Kidney (tissue), 13 donors: ENCODE measurements at regions not wholly inside any gene's neighbourhood (a gene's known extent, or its start where the extent isn't known, plus 50 kb on each side); places are given as distances from the start of the nearest gene placed in this dataset.
A peak's percentile ranks its signal among the peaks of the same experiment; 100 is the strongest.

Experiments
- DNase-seq, 5 donors: peaks; one replicate each; pipeline ENCODE4 v3.0.0-alpha.2; 2013 to 2020
- FAIRE-seq: peaks from 2 replicates; lab custom pipeline; 2012; peaks lifted over from hg19 to GRCh38; lab: Jason Lieb, UNC
- H3K27ac ChIP-seq, 2 donors: one replicate each; pipeline ENCODE4 v1.7.0; 2013; ENCODE audit warnings: low read depth in 2 of 2, low read length in 2 of 2, inconsistent platforms in 1 of 2
- H3K27me3 ChIP-seq: one replicate; pipeline ENCODE4 v1.7.1; 2013; ENCODE audit warnings: low read length, inconsistent platforms; ENCODE audit not compliant: control insufficient read depth, insufficient read depth
- H3K36me3 ChIP-seq, 3 donors: one replicate each; pipeline versions ENCODE4 v1.7.0 to v1.7.1; 2013; ENCODE audit warnings: low read length in 3 of 3, control low read depth in 1 of 3, inconsistent platforms in 1 of 3; ENCODE audit not compliant: insufficient read depth in 3 of 3, control insufficient read depth in 2 of 3
- H3K4me1 ChIP-seq, 3 donors: one replicate each; pipeline versions ENCODE4 v1.7.0 to v1.7.1; 2013; ENCODE audit warnings: low read length in 3 of 3, inconsistent platforms in 1 of 3, low read depth in 1 of 3; ENCODE audit not compliant: control insufficient read depth in 2 of 3, insufficient read depth in 2 of 3
- H3K4me3 ChIP-seq, 3 donors: one replicate each; pipeline versions ENCODE4 v1.7.0 to v1.8.1; 2013; ENCODE audit warnings: low read length in 3 of 3, control low read depth in 1 of 3, inconsistent platforms in 1 of 3
- H3K9ac ChIP-seq, 3 donors: one replicate each; pipeline versions ENCODE4 v1.7.0 to v1.7.1; 2013; ENCODE audit warnings: low read length in 3 of 3, control low read depth in 1 of 3, inconsistent platforms in 1 of 3
- H3K9me3 ChIP-seq, 3 donors: one replicate each; pipeline versions ENCODE4 v1.7.0 to v1.7.1; 2013; ENCODE audit warnings: low read length in 3 of 3, control low read depth in 1 of 3, inconsistent platforms in 1 of 3; ENCODE audit not compliant: control insufficient read depth in 2 of 3, insufficient read depth in 1 of 3
- CTCF ChIP-seq: IDR thresholded peaks from 3 replicates; pipeline ENCODE4 v1.5.1; 2012; ENCODE audit warnings: mild to moderate bottlenecking, moderate library complexity, borderline replicate concordance; ENCODE audit not compliant: insufficient read depth; ENCODE audit errors: extremely low read depth
- intact Hi-C: fragments of 100-400 bp; cut with DNase I; formaldehyde crosslinking; loops from one replicate; pipeline ENCODE4 v1.11.1; 2022
- donor health status: control.
- donor health status: control.
- donor health status: control.
- donor health status: control.
- donor health status: control.
- donor health status: DM: yes; HTN: yes; CAD: no.
- donor health status: Normal renal cell carcinoma (clear cell type).

GRCh38 chr18:78892721-78893120, 86.9 kb upstream of the SALL3 start:
- FAIRE-seq (no peak), DNase-seq (no peak)
- Histone ChIP-seq H3K9ac (no peak overlapping the region), H3K4me3 (no peak overlapping the region), H3K36me3 (no peaks in the 10 kb centered on the region), H3K27me3 (no peaks in the 10 kb centered on the region), H3K27ac (no peak overlapping the region), H3K9me3 (peaks cover 0 to 16% (median 2%) of the 10 kb centered on the region in 3 donors), H3K4me1 (peaks cover 0 to 5% (median 0%) of the 10 kb centered on the region in 3 donors)
- intact Hi-C loops = no loop called here
- TF ChIP-seq CTCF = no peak

GRCh38 chr18:78893281-78894032, 86.2 kb upstream of the SALL3 start:
- H3K4me1 ChIP-seq = peaks cover 0 to 5% (median 0%) of the 10 kb centered on the region in 3 donors
- H3K9ac ChIP-seq = no peak overlapping the region
- no peak overlapping the region for H3K27ac ChIP-seq
- no peak overlapping the region for H3K4me3 ChIP-seq
- H3K9me3 ChIP-seq = peaks cover 0 to 11% (median 2%) of the 10 kb centered on the region in 3 donors
- intact Hi-C loops = no loop called here
- no peak for TF ChIP-seq CTCF
- FAIRE-seq (no peak), DNase-seq (peak in 3 of 5 donors; percentile 58 to 75 (median 72))
- no peaks in the 10 kb centered on the region for H3K36me3 ChIP-seq
- no peaks in the 10 kb centered on the region for H3K27me3 ChIP-seq

- TF ChIP-seq CTCF = no peak
- H3K9me3 ChIP-seq = peaks cover 0 to 6% (median 3%) of the 10 kb centered on the region in 3 donors
- intact Hi-C loops = no loop called here
- peaks cover 0 to 5% (median 0%) of the 10 kb centered on the region in 3 donors for H3K4me1 ChIP-seq
- FAIRE-seq = no peak
- H3K4me3 ChIP-seq = no peak overlapping the region
- H3K27me3 ChIP-seq = no peaks in the 10 kb centered on the region
- H3K9ac ChIP-seq = no peak overlapping the region
- H3K36me3 ChIP-seq = no peaks in the 10 kb centered on the region
- DNase-seq = no peak
- H3K27ac ChIP-seq = no peak overlapping the region
Measured at GRCh38 chr18:78894033-78894305, 85.6 kb upstream of the SALL3 start.
